ENCODE measurements at regions not wholly inside any gene's neighbourhood (a gene's known extent, or its start where the extent isn't known, plus 50 kb on each side); places are given as distances from the start of the nearest gene placed in this dataset.

- no peaks in the 10 kb centered on the region for H3K27me3 Mint-ChIP-seq (ENCODE audit: insufficient read depth)
- H3K4me1 Mint-ChIP-seq (ENCODE audit: low read depth): no peaks in the 10 kb centered on the region
- no peaks in the 10 kb centered on the region for H3K36me3 Mint-ChIP-seq (ENCODE audit: low read depth)
- H3K9me3 Mint-ChIP-seq: peaks cover 3% of the 10 kb centered on the region
- intact Hi-C loops (cut with micrococcal nuclease): no loop called here
- no peak overlapping the region for H3K27ac Mint-ChIP-seq
- no peak for DNase-seq (ENCODE audit: low spot score)
- H3K4me3 Mint-ChIP-seq: no peak overlapping the region
Measured at GRCh38 chr3:135618123-135618522, 347.4 kb upstream of the PPP2R3A start.

GRCh38 chr3:135621184-135621920 lies 344.2 kb upstream of the PPP2R3A start:
- Mint-ChIP-seq H3K9me3 (no peaks in the 10 kb centered on the region), H3K4me3 (no peak overlapping the region), H3K27ac (no peak overlapping the region), H3K4me1 (ENCODE audit: low read depth) (no peaks in the 10 kb centered on the region), H3K27me3 (ENCODE audit: insufficient read depth) (no peaks in the 10 kb centered on the region), H3K36me3 (ENCODE audit: low read depth) (no peaks in the 10 kb centered on the region)
- intact Hi-C loops (cut with micrococcal nuclease): no loop called here
- DNase-seq (ENCODE audit: low spot score): no peak

DNA sequence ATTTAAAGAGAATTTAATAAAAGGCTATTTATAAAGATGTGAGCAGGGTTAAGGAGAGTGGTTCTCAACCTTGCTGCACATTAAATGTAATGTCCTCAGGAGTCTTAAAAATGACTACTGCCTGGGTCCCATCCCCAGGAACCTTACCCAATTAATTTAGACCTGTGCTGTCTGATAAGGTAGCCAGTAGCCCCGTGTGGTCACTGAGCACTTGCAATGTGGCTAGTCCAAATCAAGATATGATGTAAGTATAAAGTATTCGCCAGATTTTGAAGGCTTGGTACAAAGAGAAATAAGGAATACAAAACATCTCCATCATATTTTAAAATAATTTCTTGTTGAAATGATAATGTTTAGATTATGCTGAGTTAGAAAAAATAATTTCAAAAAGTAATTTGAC lies 343.3 kb upstream of the PPP2R3A start:
- Mint-ChIP-seq H3K4me3 (no peak overlapping the region), H3K27ac (no peak overlapping the region), H3K27me3 (ENCODE audit: insufficient read depth) (no peaks in the 10 kb centered on the region), H3K36me3 (ENCODE audit: low read depth) (no peaks in the 10 kb centered on the region), H3K4me1 (ENCODE audit: low read depth) (no peaks in the 10 kb centered on the region), H3K9me3 (no peaks in the 10 kb centered on the region)
- no peak for DNase-seq (ENCODE audit: low spot score)
- intact Hi-C loops (cut with micrococcal nuclease): no loop called here

GRCh38 chr3:135622656-135623055 lies 342.9 kb upstream of the PPP2R3A start:
- no peaks in the 10 kb centered on the region for H3K4me1 Mint-ChIP-seq (ENCODE audit: low read depth)
- DNase-seq (ENCODE audit: low spot score): no peak
- no peaks in the 10 kb centered on the region for H3K36me3 Mint-ChIP-seq (ENCODE audit: low read depth)
- intact Hi-C loops (cut with micrococcal nuclease): no loop called here
- no peaks in the 10 kb centered on the region for H3K27me3 Mint-ChIP-seq (ENCODE audit: insufficient read depth)
- H3K27ac Mint-ChIP-seq: no peak overlapping the region
- no peaks in the 10 kb centered on the region for H3K9me3 Mint-ChIP-seq
- no peak overlapping the region for H3K4me3 Mint-ChIP-seq

DNA sequence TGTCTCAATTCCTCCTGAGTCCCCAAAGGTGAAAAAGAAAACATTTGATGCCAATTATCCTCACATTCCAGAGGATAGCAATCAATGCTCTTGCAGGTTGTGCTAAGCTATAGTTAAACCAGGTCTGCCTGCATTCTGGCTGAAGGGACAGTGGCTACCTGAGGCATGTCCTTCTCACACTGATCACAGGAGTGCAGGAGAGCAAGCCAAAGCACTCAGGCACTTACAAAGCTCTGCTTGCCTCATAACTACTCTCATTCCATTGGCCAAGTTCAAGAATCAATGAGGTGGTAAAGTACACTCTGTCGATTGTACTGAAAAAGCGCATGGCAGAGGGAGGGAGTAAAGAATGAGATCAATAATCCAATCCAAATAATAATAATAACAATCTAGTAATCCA lies 342.0 kb upstream of the PPP2R3A start:
- H3K4me1 Mint-ChIP-seq (ENCODE audit: low read depth): no peaks in the 10 kb centered on the region
- no peak overlapping the region for H3K27ac Mint-ChIP-seq
- no peak overlapping the region for H3K4me3 Mint-ChIP-seq
- no peak for DNase-seq (ENCODE audit: low spot score)
- intact Hi-C loops (cut with micrococcal nuclease): no loop called here
- no peaks in the 10 kb centered on the region for H3K9me3 Mint-ChIP-seq
- no peaks in the 10 kb centered on the region for H3K36me3 Mint-ChIP-seq (ENCODE audit: low read depth)
- no peaks in the 10 kb centered on the region for H3K27me3 Mint-ChIP-seq (ENCODE audit: insufficient read depth)

GRCh38 chr3:135627057-135627456 lies 338.5 kb upstream of the PPP2R3A start:
- H3K4me1 Mint-ChIP-seq (ENCODE audit: low read depth): no peaks in the 10 kb centered on the region
- intact Hi-C loops (cut with micrococcal nuclease): no loop called here
- no peaks in the 10 kb centered on the region for H3K36me3 Mint-ChIP-seq (ENCODE audit: low read depth)
- no peaks in the 10 kb centered on the region for H3K27me3 Mint-ChIP-seq (ENCODE audit: insufficient read depth)
- no peak overlapping the region for H3K27ac Mint-ChIP-seq
- DNase-seq (ENCODE audit: low spot score): no peak
- no peaks in the 10 kb centered on the region for H3K9me3 Mint-ChIP-seq
- no peak overlapping the region for H3K4me3 Mint-ChIP-seq

DNA sequence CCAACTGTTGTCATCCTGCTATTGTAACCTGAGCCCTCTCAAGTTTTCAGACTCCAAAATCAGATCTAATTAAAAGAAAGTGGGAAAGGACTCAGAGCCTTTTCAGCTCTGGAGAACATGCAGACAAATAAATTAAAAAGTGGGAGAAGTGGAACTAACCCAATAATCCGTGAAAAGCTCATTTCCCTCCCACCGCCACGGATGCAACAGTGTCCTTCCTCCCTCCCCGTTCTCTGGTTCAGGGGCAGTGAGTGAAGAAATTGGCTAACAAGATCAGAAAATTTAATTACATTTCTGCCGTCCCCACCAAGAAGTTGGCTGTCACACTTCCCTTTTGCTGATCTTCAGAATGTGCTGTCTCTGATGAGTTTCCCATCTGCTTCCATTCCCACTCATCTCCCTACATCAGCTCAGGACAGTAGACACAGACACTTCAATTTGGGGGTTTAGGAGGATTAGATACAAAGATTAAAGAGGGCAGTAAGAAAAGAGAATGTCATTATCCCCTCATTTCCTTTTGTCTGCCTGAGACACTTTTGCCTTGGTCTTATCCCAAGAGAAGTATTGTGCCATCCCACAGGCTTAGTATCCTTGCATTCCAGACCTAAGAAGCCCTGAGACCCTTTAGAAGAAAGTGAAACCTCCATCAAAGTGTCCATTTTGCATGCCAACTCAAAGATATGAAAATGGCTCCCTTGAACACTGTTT lies 335.7 kb upstream of the PPP2R3A start:
- Mint-ChIP-seq H3K4me3 (no peak overlapping the region), H3K27ac (no peak overlapping the region)
- DNase-seq (ENCODE audit: low spot score): no peak

GRCh38 chr3:135632556-135633065 lies 332.9 kb upstream of the PPP2R3A start:
- Mint-ChIP-seq H3K27ac (no peak overlapping the region), H3K27me3 (ENCODE audit: insufficient read depth) (peaks cover 1% of the 10 kb centered on the region), H3K36me3 (ENCODE audit: low read depth) (no peaks in the 10 kb centered on the region), H3K9me3 (no peaks in the 10 kb centered on the region), H3K4me1 (ENCODE audit: low read depth) (no peaks in the 10 kb centered on the region), H3K4me3 (no peak overlapping the region)
- DNase-seq (ENCODE audit: low spot score): no peak
- intact Hi-C loops (cut with micrococcal nuclease): no loop called here

More for the DNA sequence above, 335.7 kb upstream of the PPP2R3A start:
- Mint-ChIP-seq H3K27me3 (ENCODE audit: insufficient read depth) (no peaks in the 10 kb centered on the region), H3K36me3 (ENCODE audit: low read depth) (no peaks in the 10 kb centered on the region), H3K4me1 (ENCODE audit: low read depth) (no peaks in the 10 kb centered on the region), H3K9me3 (no peaks in the 10 kb centered on the region)
- intact Hi-C loops (cut with micrococcal nuclease): no loop called here

DNA sequence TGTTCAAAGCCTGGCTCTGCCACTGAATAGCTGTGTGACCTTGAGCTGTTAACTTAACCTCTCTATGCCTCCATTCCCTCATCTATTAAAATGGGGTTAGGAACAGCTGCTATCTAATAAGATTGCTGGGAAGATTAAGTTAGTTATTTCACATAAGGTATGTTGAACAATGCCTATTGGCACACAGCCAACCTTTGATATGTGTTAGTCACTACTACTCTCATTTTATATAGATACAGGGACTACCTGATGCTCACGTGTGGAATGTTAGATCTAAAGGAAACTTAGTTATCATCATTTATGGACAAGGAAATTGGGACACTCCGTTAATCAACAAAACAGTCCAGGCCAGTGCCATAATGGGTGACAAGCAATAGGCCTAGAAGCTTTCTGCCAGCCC lies 332.4 kb upstream of the PPP2R3A start:
- no peak overlapping the region for H3K4me3 Mint-ChIP-seq
- no peak for DNase-seq (ENCODE audit: low spot score)
- H3K4me1 Mint-ChIP-seq (ENCODE audit: low read depth): no peaks in the 10 kb centered on the region
- no peaks in the 10 kb centered on the region for H3K36me3 Mint-ChIP-seq (ENCODE audit: low read depth)
- intact Hi-C loops (cut with micrococcal nuclease): no loop called here
- H3K27me3 Mint-ChIP-seq (ENCODE audit: insufficient read depth): peaks cover 1% of the 10 kb centered on the region
- no peak overlapping the region for H3K27ac Mint-ChIP-seq
- no peaks in the 10 kb centered on the region for H3K9me3 Mint-ChIP-seq

DNA sequence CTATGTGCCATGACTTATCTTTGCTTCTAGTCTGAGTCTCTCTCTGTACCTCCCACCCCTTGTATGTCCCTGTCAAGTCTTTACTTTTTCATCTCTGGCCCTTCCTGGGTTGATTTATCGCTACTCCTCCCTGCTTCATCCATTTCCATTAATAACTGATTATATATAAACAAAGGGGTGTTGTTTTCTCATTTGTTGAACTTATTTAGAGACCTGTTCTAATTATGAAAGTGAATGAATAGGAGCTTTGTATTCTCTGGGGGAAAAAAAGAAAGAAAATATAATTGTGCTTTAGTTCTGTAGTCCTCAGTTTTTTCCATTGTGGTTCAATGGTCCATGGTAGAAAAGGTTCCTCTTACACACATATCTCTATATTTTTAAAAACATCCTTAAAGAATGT lies 328.9 kb upstream of the PPP2R3A start:
- Mint-ChIP-seq H3K27ac (no peak overlapping the region), H3K36me3 (ENCODE audit: low read depth) (no peaks in the 10 kb centered on the region), H3K4me3 (no peak overlapping the region), H3K27me3 (ENCODE audit: insufficient read depth) (peaks cover 1% of the 10 kb centered on the region), H3K9me3 (no peaks in the 10 kb centered on the region), H3K4me1 (ENCODE audit: low read depth) (no peaks in the 10 kb centered on the region)
- DNase-seq (ENCODE audit: low spot score): no peak
- intact Hi-C loops (cut with micrococcal nuclease): no loop called here

- no peak overlapping the region for H3K4me3 Mint-ChIP-seq
- H3K27ac Mint-ChIP-seq: no peak overlapping the region
- no peaks in the 10 kb centered on the region for H3K36me3 Mint-ChIP-seq (ENCODE audit: low read depth)
- intact Hi-C loops (cut with micrococcal nuclease): no loop called here
- peaks cover 1% of the 10 kb centered on the region for H3K27me3 Mint-ChIP-seq (ENCODE audit: insufficient read depth)
- no peak for DNase-seq (ENCODE audit: low spot score)
- H3K4me1 Mint-ChIP-seq (ENCODE audit: low read depth): no peaks in the 10 kb centered on the region
- no peaks in the 10 kb centered on the region for H3K9me3 Mint-ChIP-seq
Measured at GRCh38 chr3:135637013-135637412, 328.5 kb upstream of the PPP2R3A start.

GRCh38 chr3:135641761-135642160 lies 323.8 kb upstream of the PPP2R3A start:
- no peak for DNase-seq (ENCODE audit: low spot score)
- H3K4me1 Mint-ChIP-seq (ENCODE audit: low read depth): no peaks in the 10 kb centered on the region
- no peaks in the 10 kb centered on the region for H3K9me3 Mint-ChIP-seq
- H3K27ac Mint-ChIP-seq: no peak overlapping the region
- intact Hi-C loops (cut with micrococcal nuclease): no loop called here
- no peaks in the 10 kb centered on the region for H3K36me3 Mint-ChIP-seq (ENCODE audit: low read depth)
- H3K4me3 Mint-ChIP-seq: no peak overlapping the region
- no peaks in the 10 kb centered on the region for H3K27me3 Mint-ChIP-seq (ENCODE audit: insufficient read depth)

- no peak overlapping the region for H3K27ac Mint-ChIP-seq
- no peak overlapping the region for H3K4me3 Mint-ChIP-seq
- DNase-seq (ENCODE audit: low spot score): no peak
- no peaks in the 10 kb centered on the region for H3K4me1 Mint-ChIP-seq (ENCODE audit: low read depth)
- no peaks in the 10 kb centered on the region for H3K27me3 Mint-ChIP-seq (ENCODE audit: insufficient read depth)
- H3K36me3 Mint-ChIP-seq (ENCODE audit: low read depth): no peaks in the 10 kb centered on the region
- no peaks in the 10 kb centered on the region for H3K9me3 Mint-ChIP-seq
- intact Hi-C loops (cut with micrococcal nuclease): no loop called here
Measured at GRCh38 chr3:135645541-135645940, 320.0 kb upstream of the PPP2R3A start.
